WTC11 (cell line): ENCODE measurements at regions not wholly inside any gene's neighbourhood (a gene's known extent, or its start where the extent isn't known, plus 50 kb on each side); places are given as distances from the start of the nearest gene placed in this dataset.

ENCODE experiments used
- ATAC-seq: fragments of 200-7000 bp; cut with Tn5 transposase; 2 replicates; pipeline ENCODE4 v1.10.0; 2021; ENCODE audit warnings: mild to moderate bottlenecking, moderate library complexity
- CTCF ChIA-PET: fragments of 300-600 bp; sonication (Branson Sonifier 250); formaldehyde crosslinking; loops from one replicate; lab custom pipeline; 2021; ENCODE audit warnings: antibody characterized with exemption; lab: Charles Lee
- POLR2A ChIA-PET: fragments of 350-600 bp; sonication (Branson Sonifier 250); formaldehyde crosslinking; loops from one replicate; lab custom pipeline; 2021; ENCODE audit warnings: antibody characterized with exemption; lab: Charles Lee
- DNase-seq: peaks from one replicate; pipeline ENCODE4 v3.0.0; 2021; ENCODE audit warnings: low spot score
- H3K27ac Mint-ChIP-seq: 2 replicates; pipeline ENCODE4 v1.8.0; 2021; ENCODE audit warnings: mixed read lengths
- H3K27me3 Mint-ChIP-seq: 2 replicates; pipeline ENCODE4 v1.8.0; 2021; ENCODE audit warnings: low read depth, mild to moderate bottlenecking, moderate library complexity, mixed read lengths
- H3K36me3 Mint-ChIP-seq: 2 replicates; pipeline ENCODE4 v1.8.0; 2021; ENCODE audit warnings: mixed read lengths
- H3K4me1 Mint-ChIP-seq: 2 replicates; pipeline ENCODE4 v1.8.0; 2022; ENCODE audit warnings: mixed read lengths
- H3K4me3 Mint-ChIP-seq: 2 replicates; pipeline ENCODE4 v1.8.0; 2021; ENCODE audit warnings: mild to moderate bottlenecking, moderate library complexity, mixed read lengths
- H3K9me3 Mint-ChIP-seq: 2 replicates; pipeline ENCODE4 v1.8.0; 2021; ENCODE audit warnings: mixed read lengths
- CBFB ChIP-seq: sonication (generic); formaldehyde crosslinking; IDR thresholded peaks from 2 replicates; pipeline ENCODE4 v1.8.1; 2022; ENCODE audit warnings: mild to moderate bottlenecking, low read depth, missing genetic modification reagents
- CREB1 ChIP-seq: sonication (generic); formaldehyde crosslinking; IDR thresholded peaks from 2 replicates; pipeline ENCODE4 v1.8.0; 2023; ENCODE audit warnings: mild to moderate bottlenecking, missing genetic modification reagents
- ESRRA ChIP-seq: sonication (generic); formaldehyde crosslinking; IDR thresholded peaks from 2 replicates; pipeline ENCODE4 v1.8.1; 2022; ENCODE audit warnings: mild to moderate bottlenecking, missing genetic modification reagents, borderline replicate concordance
- GABPB1 ChIP-seq: sonication (generic); formaldehyde crosslinking; IDR thresholded peaks from 2 replicates; pipeline ENCODE4 v1.8.1; 2023; ENCODE audit warnings: mild to moderate bottlenecking, missing genetic modification reagents
- MYBL2 ChIP-seq: sonication (generic); formaldehyde crosslinking; IDR thresholded peaks from 2 replicates; pipeline ENCODE4 v1.8.1; 2023; ENCODE audit warnings: mild to moderate bottlenecking, moderate library complexity, missing genetic modification reagents
- NR3C1 ChIP-seq: sonication (generic); formaldehyde crosslinking; conservative IDR thresholded peaks from 2 replicates; pipeline ENCODE4 v1.8.1; 2023; ENCODE audit warnings: low read depth, mild to moderate bottlenecking, missing genetic modification reagents
- OVOL2 ChIP-seq: fragments of 250-450 bp; sonication (Bioruptor Pico); IDR thresholded peaks from 2 replicates; pipeline ENCODE4 v1.9.0; 2021; ENCODE audit warnings: mild to moderate bottlenecking, borderline replicate concordance
- PRRX2 ChIP-seq: fragments of 250-450 bp; sonication (Bioruptor Pico); IDR thresholded peaks from 2 replicates; pipeline ENCODE4 v1.8.0; 2021; ENCODE audit warnings: mild to moderate bottlenecking
- RELA ChIP-seq: sonication (generic); formaldehyde crosslinking; IDR thresholded peaks from 2 replicates; pipeline ENCODE4 v1.8.1; 2022; ENCODE audit warnings: missing genetic modification reagents, mild to moderate bottlenecking, borderline replicate concordance
- TP53 ChIP-seq: sonication (generic); formaldehyde crosslinking; IDR thresholded peaks from 2 replicates; pipeline ENCODE4 v1.8.1; 2023; ENCODE audit warnings: mild to moderate bottlenecking, missing genetic modification reagents
- ZNF219 ChIP-seq: sonication (generic); formaldehyde crosslinking; IDR thresholded peaks from 2 replicates; pipeline ENCODE4 v1.8.0; 2023; ENCODE audit warnings: missing genetic modification reagents, mild to moderate bottlenecking, borderline replicate concordance
- ZNF232 ChIP-seq: sonication (generic); formaldehyde crosslinking; IDR thresholded peaks from 2 replicates; pipeline ENCODE4 v1.8.0; 2022; ENCODE audit warnings: mild to moderate bottlenecking, missing genetic modification reagents
- ZNF263 ChIP-seq: sonication (generic); formaldehyde crosslinking; IDR thresholded peaks from 2 replicates; pipeline ENCODE4 v1.8.1; 2022; ENCODE audit warnings: low read depth, mild to moderate bottlenecking, moderate library complexity, missing genetic modification reagents
- ZNF317 ChIP-seq: sonication (generic); formaldehyde crosslinking; IDR thresholded peaks from 2 replicates; pipeline ENCODE4 v1.8.1; 2023; ENCODE audit warnings: low read depth, mild to moderate bottlenecking, moderate library complexity, missing genetic modification reagents, borderline replicate concordance
- ZNF396 ChIP-seq: fragments of 250-450 bp; sonication (Bioruptor Pico); IDR thresholded peaks from 2 replicates; pipeline ENCODE4 v1.8.0; 2021; ENCODE audit warnings: mild to moderate bottlenecking, moderate library complexity, borderline replicate concordance
- ZNF416 ChIP-seq: fragments of 250-450 bp; sonication (Bioruptor Pico); IDR thresholded peaks from 2 replicates; pipeline ENCODE4 v1.9.0; 2021; ENCODE audit warnings: mild to moderate bottlenecking, inconsistent platforms
- TF ChIP-seq, protein P1 (sequence below): fragments of 250-450 bp; sonication (Bioruptor Pico); IDR thresholded peaks from 2 replicates; pipeline ENCODE4 v1.9.0; 2021; ENCODE audit warnings: mild to moderate bottlenecking
- TF ChIP-seq, protein P2 (sequence below): sonication (generic); formaldehyde crosslinking; IDR thresholded peaks from 2 replicates; pipeline ENCODE4 v1.8.1; 2022; ENCODE audit warnings: mild to moderate bottlenecking, missing genetic modification reagents, moderate library complexity, borderline replicate concordance
- TF ChIP-seq, protein P3 (sequence below): sonication (generic); formaldehyde crosslinking; IDR thresholded peaks from 2 replicates; pipeline ENCODE4 v1.8.1; 2023; ENCODE audit warnings: mild to moderate bottlenecking, missing genetic modification reagents, borderline replicate concordance
- TF ChIP-seq, protein P4 (sequence below): sonication (generic); formaldehyde crosslinking; IDR thresholded peaks from 2 replicates; pipeline ENCODE4 v1.8.0; 2022; ENCODE audit warnings: mild to moderate bottlenecking, missing genetic modification reagents
- TF ChIP-seq, protein P5 (sequence below): sonication (generic); formaldehyde crosslinking; IDR thresholded peaks from 2 replicates; pipeline ENCODE4 v1.8.1; 2023; ENCODE audit warnings: mild to moderate bottlenecking, missing genetic modification reagents
- TF ChIP-seq, protein P6 (sequence below): sonication (generic); formaldehyde crosslinking; conservative IDR thresholded peaks from 2 replicates; pipeline ENCODE4 v1.8.1; 2023; ENCODE audit warnings: mild to moderate bottlenecking, low read depth, missing genetic modification reagents, moderate library complexity

DNA sequence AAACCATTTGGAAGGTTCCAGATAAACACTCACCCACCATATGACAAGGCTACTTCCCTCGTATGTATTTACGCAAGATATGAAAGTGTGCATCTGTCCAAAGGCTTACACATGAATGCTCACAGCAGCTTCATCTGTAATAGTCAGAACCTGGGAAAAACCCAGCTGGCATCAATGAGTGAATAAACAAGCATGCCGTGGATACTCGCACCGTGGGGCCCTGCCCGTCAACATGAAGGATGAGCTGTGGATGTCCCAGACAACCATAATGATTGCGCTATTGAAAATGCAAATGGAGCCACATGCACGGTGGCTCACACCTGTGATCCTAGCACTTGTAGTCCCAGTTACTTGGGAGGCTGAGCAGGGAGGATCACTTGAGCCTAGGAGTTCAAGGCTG lies 60.6 kb upstream of the FCN1 start:
- H3K9me3 Mint-ChIP-seq: no peaks in the 10 kb centered on the region
- TF ChIP-seq, protein P1, sequence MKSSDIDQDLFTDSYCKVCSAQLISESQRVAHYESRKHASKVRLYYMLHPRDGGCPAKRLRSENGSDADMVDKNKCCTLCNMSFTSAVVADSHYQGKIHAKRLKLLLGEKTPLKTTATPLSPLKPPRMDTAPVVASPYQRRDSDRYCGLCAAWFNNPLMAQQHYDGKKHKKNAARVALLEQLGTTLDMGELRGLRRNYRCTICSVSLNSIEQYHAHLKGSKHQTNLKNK: no peak
- TF ChIP-seq, protein P2, sequence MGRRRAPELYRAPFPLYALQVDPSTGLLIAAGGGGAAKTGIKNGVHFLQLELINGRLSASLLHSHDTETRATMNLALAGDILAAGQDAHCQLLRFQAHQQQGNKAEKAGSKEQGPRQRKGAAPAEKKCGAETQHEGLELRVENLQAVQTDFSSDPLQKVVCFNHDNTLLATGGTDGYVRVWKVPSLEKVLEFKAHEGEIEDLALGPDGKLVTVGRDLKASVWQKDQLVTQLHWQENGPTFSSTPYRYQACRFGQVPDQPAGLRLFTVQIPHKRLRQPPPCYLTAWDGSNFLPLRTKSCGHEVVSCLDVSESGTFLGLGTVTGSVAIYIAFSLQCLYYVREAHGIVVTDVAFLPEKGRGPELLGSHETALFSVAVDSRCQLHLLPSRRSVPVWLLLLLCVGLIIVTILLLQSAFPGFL: no peak
- TF ChIP-seq ZNF317 (CRISPR knock-in tag) (no peak), CBFB (no peak)
- ATAC-seq: no peak
- ChIA-PET POLR2A (no interaction called here), CTCF (no interaction called here)
- H3K27me3 Mint-ChIP-seq: peaks cover 19% of the 10 kb centered on the region
- no peak for DNase-seq
- no peak overlapping the region for H3K27ac Mint-ChIP-seq
- H3K4me3 Mint-ChIP-seq: no peak overlapping the region
- H3K4me1 Mint-ChIP-seq: peaks cover 43% of the 10 kb centered on the region
- H3K36me3 Mint-ChIP-seq: no peaks in the 10 kb centered on the region

DNA sequence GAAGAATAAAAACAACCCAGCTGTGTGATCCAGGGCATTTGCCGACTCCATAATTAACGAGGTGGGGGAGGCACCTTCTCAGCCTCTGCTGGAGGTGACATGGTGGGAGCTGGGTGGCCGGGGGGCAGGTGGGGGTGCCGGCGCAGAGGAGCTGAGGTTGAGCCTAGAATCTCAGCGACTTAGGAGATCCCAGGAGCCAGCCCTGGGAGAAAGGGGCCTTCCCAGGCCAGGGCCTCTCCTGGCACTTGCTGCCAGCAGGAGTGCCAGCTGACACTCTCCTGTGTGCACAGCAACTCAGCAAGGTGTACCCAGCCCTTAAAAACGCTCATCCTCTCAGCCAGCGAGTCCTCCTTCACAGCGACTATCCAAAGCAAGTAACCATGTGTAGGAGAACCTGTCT lies 62.8 kb upstream of the FCN1 start:
- Mint-ChIP-seq H3K4me3 (no peak overlapping the region), H3K27me3 (peaks cover 3% of the 10 kb centered on the region), H3K9me3 (no peaks in the 10 kb centered on the region), H3K4me1 (peaks cover 21% of the 10 kb centered on the region), H3K27ac (no peak overlapping the region), H3K36me3 (no peaks in the 10 kb centered on the region)
- ATAC-seq (no peak), DNase-seq (no peak)
- ChIA-PET POLR2A (no interaction called here), CTCF (no interaction called here)
- TF ChIP-seq OVOL2 (no peak), MYBL2 (CRISPR knock-in tag) (no peak), NR3C1 (CRISPR knock-in tag) (no peak), PRRX2 (CRISPR knock-in tag) (no peak), CREB1 (CRISPR knock-in tag) (no peak), ZNF416 (no peak), ZNF263 (CRISPR knock-in tag) (no peak), ESRRA (CRISPR knock-in tag) (no peak), ZNF232 (CRISPR knock-in tag) (no peak), RELA (CRISPR knock-in tag) (no peak), ZNF219 (no peak), ZNF396 (CRISPR knock-in tag) (no peak), GABPB1 (no peak), TP53 (CRISPR knock-in tag) (no peak)
- TF ChIP-seq, protein P3, sequence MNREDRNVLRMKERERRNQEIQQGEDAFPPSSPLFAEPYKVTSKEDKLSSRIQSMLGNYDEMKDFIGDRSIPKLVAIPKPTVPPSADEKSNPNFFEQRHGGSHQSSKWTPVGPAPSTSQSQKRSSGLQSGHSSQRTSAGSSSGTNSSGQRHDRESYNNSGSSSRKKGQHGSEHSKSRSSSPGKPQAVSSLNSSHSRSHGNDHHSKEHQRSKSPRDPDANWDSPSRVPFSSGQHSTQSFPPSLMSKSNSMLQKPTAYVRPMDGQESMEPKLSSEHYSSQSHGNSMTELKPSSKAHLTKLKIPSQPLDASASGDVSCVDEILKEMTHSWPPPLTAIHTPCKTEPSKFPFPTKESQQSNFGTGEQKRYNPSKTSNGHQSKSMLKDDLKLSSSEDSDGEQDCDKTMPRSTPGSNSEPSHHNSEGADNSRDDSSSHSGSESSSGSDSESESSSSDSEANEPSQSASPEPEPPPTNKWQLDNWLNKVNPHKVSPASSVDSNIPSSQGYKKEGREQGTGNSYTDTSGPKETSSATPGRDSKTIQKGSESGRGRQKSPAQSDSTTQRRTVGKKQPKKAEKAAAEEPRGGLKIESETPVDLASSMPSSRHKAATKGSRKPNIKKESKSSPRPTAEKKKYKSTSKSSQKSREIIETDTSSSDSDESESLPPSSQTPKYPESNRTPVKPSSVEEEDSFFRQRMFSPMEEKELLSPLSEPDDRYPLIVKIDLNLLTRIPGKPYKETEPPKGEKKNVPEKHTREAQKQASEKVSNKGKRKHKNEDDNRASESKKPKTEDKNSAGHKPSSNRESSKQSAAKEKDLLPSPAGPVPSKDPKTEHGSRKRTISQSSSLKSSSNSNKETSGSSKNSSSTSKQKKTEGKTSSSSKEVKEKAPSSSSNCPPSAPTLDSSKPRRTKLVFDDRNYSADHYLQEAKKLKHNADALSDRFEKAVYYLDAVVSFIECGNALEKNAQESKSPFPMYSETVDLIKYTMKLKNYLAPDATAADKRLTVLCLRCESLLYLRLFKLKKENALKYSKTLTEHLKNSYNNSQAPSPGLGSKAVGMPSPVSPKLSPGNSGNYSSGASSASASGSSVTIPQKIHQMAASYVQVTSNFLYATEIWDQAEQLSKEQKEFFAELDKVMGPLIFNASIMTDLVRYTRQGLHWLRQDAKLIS (CRISPR knock-in tag): no peak
- TF ChIP-seq, protein P4, sequence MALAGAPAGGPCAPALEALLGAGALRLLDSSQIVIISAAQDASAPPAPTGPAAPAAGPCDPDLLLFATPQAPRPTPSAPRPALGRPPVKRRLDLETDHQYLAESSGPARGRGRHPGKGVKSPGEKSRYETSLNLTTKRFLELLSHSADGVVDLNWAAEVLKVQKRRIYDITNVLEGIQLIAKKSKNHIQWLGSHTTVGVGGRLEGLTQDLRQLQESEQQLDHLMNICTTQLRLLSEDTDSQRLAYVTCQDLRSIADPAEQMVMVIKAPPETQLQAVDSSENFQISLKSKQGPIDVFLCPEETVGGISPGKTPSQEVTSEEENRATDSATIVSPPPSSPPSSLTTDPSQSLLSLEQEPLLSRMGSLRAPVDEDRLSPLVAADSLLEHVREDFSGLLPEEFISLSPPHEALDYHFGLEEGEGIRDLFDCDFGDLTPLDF (CRISPR knock-in tag): no peak
- TF ChIP-seq, protein P2: no peak
- TF ChIP-seq, protein P5, sequence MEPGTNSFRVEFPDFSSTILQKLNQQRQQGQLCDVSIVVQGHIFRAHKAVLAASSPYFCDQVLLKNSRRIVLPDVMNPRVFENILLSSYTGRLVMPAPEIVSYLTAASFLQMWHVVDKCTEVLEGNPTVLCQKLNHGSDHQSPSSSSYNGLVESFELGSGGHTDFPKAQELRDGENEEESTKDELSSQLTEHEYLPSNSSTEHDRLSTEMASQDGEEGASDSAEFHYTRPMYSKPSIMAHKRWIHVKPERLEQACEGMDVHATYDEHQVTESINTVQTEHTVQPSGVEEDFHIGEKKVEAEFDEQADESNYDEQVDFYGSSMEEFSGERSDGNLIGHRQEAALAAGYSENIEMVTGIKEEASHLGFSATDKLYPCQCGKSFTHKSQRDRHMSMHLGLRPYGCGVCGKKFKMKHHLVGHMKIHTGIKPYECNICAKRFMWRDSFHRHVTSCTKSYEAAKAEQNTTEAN (CRISPR knock-in tag): no peak
- TF ChIP-seq, protein P6, sequence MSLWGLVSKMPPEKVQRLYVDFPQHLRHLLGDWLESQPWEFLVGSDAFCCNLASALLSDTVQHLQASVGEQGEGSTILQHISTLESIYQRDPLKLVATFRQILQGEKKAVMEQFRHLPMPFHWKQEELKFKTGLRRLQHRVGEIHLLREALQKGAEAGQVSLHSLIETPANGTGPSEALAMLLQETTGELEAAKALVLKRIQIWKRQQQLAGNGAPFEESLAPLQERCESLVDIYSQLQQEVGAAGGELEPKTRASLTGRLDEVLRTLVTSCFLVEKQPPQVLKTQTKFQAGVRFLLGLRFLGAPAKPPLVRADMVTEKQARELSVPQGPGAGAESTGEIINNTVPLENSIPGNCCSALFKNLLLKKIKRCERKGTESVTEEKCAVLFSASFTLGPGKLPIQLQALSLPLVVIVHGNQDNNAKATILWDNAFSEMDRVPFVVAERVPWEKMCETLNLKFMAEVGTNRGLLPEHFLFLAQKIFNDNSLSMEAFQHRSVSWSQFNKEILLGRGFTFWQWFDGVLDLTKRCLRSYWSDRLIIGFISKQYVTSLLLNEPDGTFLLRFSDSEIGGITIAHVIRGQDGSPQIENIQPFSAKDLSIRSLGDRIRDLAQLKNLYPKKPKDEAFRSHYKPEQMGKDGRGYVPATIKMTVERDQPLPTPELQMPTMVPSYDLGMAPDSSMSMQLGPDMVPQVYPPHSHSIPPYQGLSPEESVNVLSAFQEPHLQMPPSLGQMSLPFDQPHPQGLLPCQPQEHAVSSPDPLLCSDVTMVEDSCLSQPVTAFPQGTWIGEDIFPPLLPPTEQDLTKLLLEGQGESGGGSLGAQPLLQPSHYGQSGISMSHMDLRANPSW (CRISPR knock-in tag): no peak
